ENCODE measurements at regions not wholly inside any gene's neighbourhood (a gene's known extent, or its start where the extent isn't known, plus 50 kb on each side); places are given as distances from the start of the nearest gene placed in this dataset.
"Not testable (repeated sequence)": the region's sequence is repeated elsewhere in the genome, so short reads cannot be mapped to it uniquely, and the experiment has no call there.

DNA sequence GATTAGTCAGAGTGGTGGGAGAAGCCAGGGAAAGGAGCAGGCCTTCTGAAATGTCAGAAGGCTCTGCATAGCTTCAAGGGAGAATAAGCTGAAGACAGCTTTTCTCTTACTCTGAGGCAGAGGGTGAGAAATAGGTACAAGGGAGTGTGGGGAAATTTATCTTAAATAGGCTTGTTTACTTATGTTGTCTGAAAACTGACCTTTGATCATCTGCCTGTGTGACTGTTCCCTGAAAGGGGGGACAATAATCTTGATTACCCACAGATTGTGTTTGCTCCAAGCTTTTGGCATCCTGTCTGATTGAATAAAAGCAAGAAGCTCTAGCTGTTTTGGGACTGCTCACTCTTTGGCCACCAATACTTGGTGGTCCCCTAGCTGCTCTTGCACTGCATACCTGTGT, 91.7 kb upstream of the TMSB4Y start:
- no peak for DNase-seq
- H3K27ac Mint-ChIP-seq, result no peak overlapping the region
- H2AFZ ChIP-seq (ENCODE audit: insufficient read depth, low read depth, low read length, poor library complexity, severe bottlenecking), result no peak overlapping the region
- intact Hi-C loops (cut with micrococcal nuclease), result no loop called here
- no peaks in the 10 kb centered on the region for H3K9me3 Mint-ChIP-seq
- no peak overlapping the region for H3K9ac ChIP-seq (ENCODE audit: insufficient read depth, low read length, poor library complexity, severe bottlenecking)
- no peaks in the 10 kb centered on the region for H3K36me3 ChIP-seq (replicated peaks in 1 of 2; ENCODE audit: control insufficient read depth in 1 of 2, insufficient read depth in 2 of 2, low read length in 2 of 2)
- peaks cover 0 to 2% (median 2%) of the 10 kb centered on the region in 3 donors for H3K27me3 Mint-ChIP-seq (ENCODE audit: low read depth in 3 of 3)
- H3K4me1 Mint-ChIP-seq, result no peaks in the 10 kb centered on the region
- H3K9me3 ChIP-seq (replicated peaks in 1 of 2; ENCODE audit: control insufficient read depth in 1 of 2, insufficient read depth in 1 of 2, low read length in 2 of 2), result no peaks in the 10 kb centered on the region
- H3K4me2 ChIP-seq (replicated peaks; ENCODE audit: extremely low read depth, low read length, poor library complexity, severe bottlenecking), result no peak overlapping the region
- H3K27me3 ChIP-seq (ENCODE audit: control insufficient read depth in 2 of 2, insufficient read depth in 2 of 2, low read length in 2 of 2), result no peaks in the 10 kb centered on the region
- H3K4me3 ChIP-seq (replicated peaks in 1 of 3; ENCODE audit: low read depth in 2 of 3, low read length in 3 of 3), result no peak overlapping the region
- no peaks in the 10 kb centered on the region for H3K4me1 ChIP-seq (ENCODE audit: control insufficient read depth in 1 of 2, insufficient read depth in 2 of 2, low read length in 2 of 2)
- no peak overlapping the region for H3K4me3 Mint-ChIP-seq
- H3K79me2 ChIP-seq (ENCODE audit: insufficient read depth, low read length), result no peaks in the 10 kb centered on the region
- TF ChIP-seq, protein P1, sequence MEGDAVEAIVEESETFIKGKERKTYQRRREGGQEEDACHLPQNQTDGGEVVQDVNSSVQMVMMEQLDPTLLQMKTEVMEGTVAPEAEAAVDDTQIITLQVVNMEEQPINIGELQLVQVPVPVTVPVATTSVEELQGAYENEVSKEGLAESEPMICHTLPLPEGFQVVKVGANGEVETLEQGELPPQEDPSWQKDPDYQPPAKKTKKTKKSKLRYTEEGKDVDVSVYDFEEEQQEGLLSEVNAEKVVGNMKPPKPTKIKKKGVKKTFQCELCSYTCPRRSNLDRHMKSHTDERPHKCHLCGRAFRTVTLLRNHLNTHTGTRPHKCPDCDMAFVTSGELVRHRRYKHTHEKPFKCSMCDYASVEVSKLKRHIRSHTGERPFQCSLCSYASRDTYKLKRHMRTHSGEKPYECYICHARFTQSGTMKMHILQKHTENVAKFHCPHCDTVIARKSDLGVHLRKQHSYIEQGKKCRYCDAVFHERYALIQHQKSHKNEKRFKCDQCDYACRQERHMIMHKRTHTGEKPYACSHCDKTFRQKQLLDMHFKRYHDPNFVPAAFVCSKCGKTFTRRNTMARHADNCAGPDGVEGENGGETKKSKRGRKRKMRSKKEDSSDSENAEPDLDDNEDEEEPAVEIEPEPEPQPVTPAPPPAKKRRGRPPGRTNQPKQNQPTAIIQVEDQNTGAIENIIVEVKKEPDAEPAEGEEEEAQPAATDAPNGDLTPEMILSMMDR (IDR thresholded peaks at IDR 0.05), result no peak
- no peak overlapping the region for H3K27ac ChIP-seq (ENCODE audit: low read depth in 1 of 2, low read length in 2 of 2)
- no peaks in the 10 kb centered on the region for H4K20me1 ChIP-seq (ENCODE audit: insufficient read depth, low read length)
- H3K36me3 Mint-ChIP-seq, result no peaks in the 10 kb centered on the region

DNA sequence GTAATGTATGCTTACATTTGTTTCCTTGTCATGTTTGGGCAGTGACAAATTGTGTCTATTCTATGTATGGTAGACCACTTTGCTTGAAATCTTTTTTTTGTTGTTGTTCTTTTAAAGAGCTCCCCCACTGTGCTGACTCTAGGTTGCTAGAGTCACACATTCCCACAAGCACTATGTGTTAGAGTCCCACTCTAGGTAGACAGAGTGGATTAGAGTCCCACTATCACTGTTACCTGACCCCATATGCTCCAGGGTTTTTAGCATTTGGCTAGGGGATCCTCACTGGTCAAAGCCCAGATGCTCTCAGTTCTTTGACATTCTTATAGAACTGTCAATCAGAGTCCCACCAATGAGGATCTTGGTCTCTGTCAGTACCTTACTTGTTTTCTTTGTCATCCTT, 111.2 kb upstream of the TMSB4Y start:
- Histone ChIP-seq H3K36me3 (replicated peaks in 1 of 2; ENCODE audit: control insufficient read depth in 1 of 2, insufficient read depth in 2 of 2, low read length in 2 of 2) (no peaks in the 10 kb centered on the region), H4K20me1 (ENCODE audit: insufficient read depth, low read length) (no peaks in the 10 kb centered on the region), H3K4me1 (ENCODE audit: control insufficient read depth in 1 of 2, insufficient read depth in 2 of 2, low read length in 2 of 2) (no peaks in the 10 kb centered on the region), H3K4me2 (replicated peaks; ENCODE audit: extremely low read depth, low read length, poor library complexity, severe bottlenecking) (no peak overlapping the region), H2AFZ (ENCODE audit: insufficient read depth, low read depth, low read length, poor library complexity, severe bottlenecking) (no peak overlapping the region), H3K79me2 (ENCODE audit: insufficient read depth, low read length) (no peaks in the 10 kb centered on the region), H3K9me3 (replicated peaks in 1 of 2; ENCODE audit: control insufficient read depth in 1 of 2, insufficient read depth in 1 of 2, low read length in 2 of 2) (no peaks in the 10 kb centered on the region), H3K27me3 (ENCODE audit: control insufficient read depth in 2 of 2, insufficient read depth in 2 of 2, low read length in 2 of 2) (no peaks in the 10 kb centered on the region), H3K9ac (ENCODE audit: insufficient read depth, low read length, poor library complexity, severe bottlenecking) (no peak overlapping the region), H3K27ac (ENCODE audit: low read depth in 1 of 2, low read length in 2 of 2) (no peak overlapping the region), H3K4me3 (replicated peaks in 1 of 3; ENCODE audit: low read depth in 2 of 3, low read length in 3 of 3) (no peak overlapping the region)
- Mint-ChIP-seq H3K4me3 (no peak overlapping the region), H3K27ac (no peak overlapping the region), H3K4me1 (no peaks in the 10 kb centered on the region), H3K9me3 (no peaks in the 10 kb centered on the region), H3K36me3 (no peaks in the 10 kb centered on the region), H3K27me3 (ENCODE audit: low read depth in 3 of 3) (no peaks in the 10 kb centered on the region)
- TF ChIP-seq, protein P1 (IDR thresholded peaks at IDR 0.05), result no peak
- no peak for DNase-seq
- intact Hi-C loops (cut with micrococcal nuclease), result no loop called here

DNA sequence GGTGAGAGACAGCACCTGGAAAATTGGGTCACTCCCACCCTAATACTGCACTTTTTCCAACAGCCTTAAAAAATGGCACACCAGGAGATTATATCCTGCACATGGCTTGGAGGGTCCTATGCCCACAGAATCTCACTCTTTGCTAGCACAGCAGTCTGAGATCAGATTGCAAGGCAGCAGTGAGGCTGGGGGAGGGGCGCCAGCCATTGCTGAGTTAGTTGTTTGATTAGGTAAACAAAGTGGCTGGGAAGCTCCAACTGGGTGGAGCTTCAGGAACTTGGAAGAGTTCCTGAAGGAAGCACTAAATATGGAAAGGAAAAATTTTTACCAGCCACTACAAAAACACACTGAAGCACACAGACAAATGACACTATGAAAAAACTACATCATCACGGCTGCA, 91.1 kb upstream of the UTY start:
- H3K27ac Mint-ChIP-seq; intact Hi-C loops (cut with micrococcal nuclease); H3K9me3 Mint-ChIP-seq; H3K9ac ChIP-seq (ENCODE audit: insufficient read depth, low read length, poor library complexity, severe bottlenecking); H3K27me3 Mint-ChIP-seq (ENCODE audit: low read depth in 3 of 3); H3K36me3 Mint-ChIP-seq; H3K4me3 ChIP-seq (replicated peaks in 1 of 3; ENCODE audit: low read depth in 2 of 3, low read length in 3 of 3); H3K27ac ChIP-seq (ENCODE audit: low read depth in 1 of 2, low read length in 2 of 2); H3K27me3 ChIP-seq (ENCODE audit: control insufficient read depth in 2 of 2, insufficient read depth in 2 of 2, low read length in 2 of 2); H3K36me3 ChIP-seq (replicated peaks in 1 of 2; ENCODE audit: control insufficient read depth in 1 of 2, insufficient read depth in 2 of 2, low read length in 2 of 2); DNase-seq; H3K4me3 Mint-ChIP-seq; H4K20me1 ChIP-seq (ENCODE audit: insufficient read depth, low read length); H3K4me1 Mint-ChIP-seq; H2AFZ ChIP-seq (ENCODE audit: insufficient read depth, low read depth, low read length, poor library complexity, severe bottlenecking); H3K4me2 ChIP-seq (replicated peaks; ENCODE audit: extremely low read depth, low read length, poor library complexity, severe bottlenecking); H3K9me3 ChIP-seq (replicated peaks in 1 of 2; ENCODE audit: control insufficient read depth in 1 of 2, insufficient read depth in 1 of 2, low read length in 2 of 2); H3K4me1 ChIP-seq (ENCODE audit: control insufficient read depth in 1 of 2, insufficient read depth in 2 of 2, low read length in 2 of 2); H3K79me2 ChIP-seq (ENCODE audit: insufficient read depth, low read length): not testable (repeated sequence)
- WGBS (ENCODE audit: insufficient coverage), result no CpG with 5 or more reads among the region's 2 CpGs

All from CD14-positive monocyte (primary cell).